ENCODE measurements at regions not wholly inside any gene's neighbourhood (a gene's known extent, or its start where the extent isn't known, plus 50 kb on each side); places are given as distances from the start of the nearest gene placed in this dataset.

DNA sequence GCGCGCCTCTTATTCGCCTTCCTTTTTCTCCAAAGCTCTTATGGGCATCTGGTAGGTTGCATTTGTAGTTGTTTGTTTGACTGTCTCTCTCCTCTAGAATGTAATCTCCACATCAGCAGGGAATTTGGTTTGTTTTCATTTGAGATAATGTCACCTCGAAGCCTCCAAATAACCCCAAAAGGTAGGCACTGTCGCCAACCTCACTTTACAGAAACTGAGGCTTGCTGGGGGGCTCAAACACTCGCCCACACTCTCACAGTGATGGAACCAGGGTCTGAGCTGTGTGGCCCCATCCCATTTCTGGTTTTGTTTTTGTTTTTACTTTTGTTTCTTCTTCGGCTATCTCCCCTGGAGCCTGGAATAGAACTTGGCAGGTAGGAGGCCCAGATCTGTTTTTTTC is 172.2 kb upstream of the MYCN start:
- TF ChIP-seq EP300 (IDR thresholded peaks at IDR 0.05) (no peak), CTCF (IDR thresholded peaks at IDR 0.05) (no peak)

All from sigmoid colon (tissue), 4 donors.